ENCODE measurements at regions not wholly inside any gene's neighbourhood (a gene's known extent, or its start where the extent isn't known, plus 50 kb on each side); places are given as distances from the start of the nearest gene placed in this dataset.
"Not testable (repeated sequence)": the region's sequence is repeated elsewhere in the genome, so short reads cannot be mapped to it uniquely, and the experiment has no call there.

DNA sequence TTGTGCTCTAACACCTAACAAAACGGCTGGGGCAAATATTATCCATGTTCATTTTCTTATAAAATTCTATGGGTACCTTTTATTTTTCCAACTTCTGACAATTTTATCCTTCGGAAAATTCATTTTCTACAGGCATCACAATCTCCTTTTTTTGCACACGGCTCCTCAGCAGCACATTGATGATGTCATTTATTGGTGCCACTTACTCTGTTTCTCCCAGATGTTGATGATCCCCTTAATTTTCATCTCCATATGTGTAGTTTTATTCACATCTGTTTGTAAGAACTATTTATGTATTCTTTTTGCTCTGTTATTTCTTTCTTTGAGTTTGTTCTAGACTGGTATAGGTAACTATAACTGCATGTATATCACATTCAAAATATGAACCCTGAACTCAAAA, 1660.8 kb upstream of the DDX18 start:
- H3K4me3 ChIP-seq: no peak overlapping the region
- H3K36me3 ChIP-seq: no peaks in the 10 kb centered on the region
- H3K27me3 ChIP-seq: no peaks in the 10 kb centered on the region
- no peak for DNase-seq
- H3K27ac ChIP-seq: no peak overlapping the region
- H3K4me1 ChIP-seq: no peaks in the 10 kb centered on the region
- peaks cover 0 to 2% (median 0%) of the 10 kb centered on the region in 4 donors for H3K9me3 ChIP-seq
- TF ChIP-seq, protein P1, sequence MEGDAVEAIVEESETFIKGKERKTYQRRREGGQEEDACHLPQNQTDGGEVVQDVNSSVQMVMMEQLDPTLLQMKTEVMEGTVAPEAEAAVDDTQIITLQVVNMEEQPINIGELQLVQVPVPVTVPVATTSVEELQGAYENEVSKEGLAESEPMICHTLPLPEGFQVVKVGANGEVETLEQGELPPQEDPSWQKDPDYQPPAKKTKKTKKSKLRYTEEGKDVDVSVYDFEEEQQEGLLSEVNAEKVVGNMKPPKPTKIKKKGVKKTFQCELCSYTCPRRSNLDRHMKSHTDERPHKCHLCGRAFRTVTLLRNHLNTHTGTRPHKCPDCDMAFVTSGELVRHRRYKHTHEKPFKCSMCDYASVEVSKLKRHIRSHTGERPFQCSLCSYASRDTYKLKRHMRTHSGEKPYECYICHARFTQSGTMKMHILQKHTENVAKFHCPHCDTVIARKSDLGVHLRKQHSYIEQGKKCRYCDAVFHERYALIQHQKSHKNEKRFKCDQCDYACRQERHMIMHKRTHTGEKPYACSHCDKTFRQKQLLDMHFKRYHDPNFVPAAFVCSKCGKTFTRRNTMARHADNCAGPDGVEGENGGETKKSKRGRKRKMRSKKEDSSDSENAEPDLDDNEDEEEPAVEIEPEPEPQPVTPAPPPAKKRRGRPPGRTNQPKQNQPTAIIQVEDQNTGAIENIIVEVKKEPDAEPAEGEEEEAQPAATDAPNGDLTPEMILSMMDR (IDR thresholded peaks at IDR 0.05): no peak
- no peak for TF ChIP-seq POLR2A (IDR thresholded peaks at IDR 0.05)

DNA sequence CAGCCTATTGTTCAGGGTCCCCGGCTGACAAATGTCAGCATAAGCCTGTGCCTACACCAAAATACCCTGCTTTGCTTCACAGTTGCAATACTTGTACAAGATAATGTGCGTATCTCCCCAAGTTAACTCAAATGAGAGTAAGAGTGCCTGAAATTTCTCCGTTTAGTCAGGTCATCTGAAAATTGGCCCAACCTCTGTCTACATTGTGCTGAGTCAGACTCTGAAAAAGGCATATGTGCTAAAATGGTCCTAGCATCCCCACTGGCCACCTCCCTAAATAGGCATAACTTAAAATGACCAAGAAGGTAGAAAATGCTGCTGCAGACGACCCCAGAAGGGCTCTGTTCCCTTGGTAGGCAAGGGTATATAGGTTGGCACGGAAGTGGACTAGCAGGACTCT, 1653.8 kb upstream of the DDX18 start:
- Histone ChIP-seq H3K9me3 (peaks cover 0 to 7% (median 0%) of the 10 kb centered on the region in 4 donors), H3K27ac (no peak overlapping the region), H3K36me3 (no peaks in the 10 kb centered on the region), H3K4me1 (no peaks in the 10 kb centered on the region), H3K27me3 (no peaks in the 10 kb centered on the region), H3K4me3 (no peak overlapping the region)
- DNase-seq: no peak
- TF ChIP-seq, protein P1 (IDR thresholded peaks at IDR 0.05): no peak
- TF ChIP-seq POLR2A (IDR thresholded peaks at IDR 0.05): no peak

DNA sequence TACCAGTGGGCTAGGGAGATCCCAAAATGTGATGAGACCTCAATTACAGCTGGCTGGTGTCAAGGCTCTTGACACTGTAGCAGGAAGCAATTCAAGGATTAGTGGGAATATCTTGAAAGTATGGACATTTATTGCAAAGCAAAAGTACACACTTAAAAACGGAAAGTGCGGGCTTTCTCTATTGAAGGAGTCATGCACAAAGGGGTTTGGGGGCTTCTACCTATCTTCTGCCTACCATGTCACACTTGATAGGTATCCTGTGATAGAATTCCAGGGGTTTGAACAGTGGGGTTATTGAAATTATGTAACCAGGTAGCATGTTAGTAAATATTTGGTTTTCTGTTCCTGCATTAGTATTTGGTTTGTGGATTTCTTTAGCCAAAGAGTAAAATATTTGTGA, 1652.1 kb upstream of the DDX18 start:
- no peak for TF ChIP-seq POLR2A (IDR thresholded peaks at IDR 0.05)
- TF ChIP-seq, protein P1 (IDR thresholded peaks at IDR 0.05): no peak
- Histone ChIP-seq H3K27me3 (no peaks in the 10 kb centered on the region), H3K27ac (no peak overlapping the region), H3K9me3 (peaks cover 0 to 7% (median 0%) of the 10 kb centered on the region in 4 donors), H3K4me1 (no peaks in the 10 kb centered on the region), H3K4me3 (no peak overlapping the region), H3K36me3 (no peaks in the 10 kb centered on the region)
- DNase-seq: no peak

DNA sequence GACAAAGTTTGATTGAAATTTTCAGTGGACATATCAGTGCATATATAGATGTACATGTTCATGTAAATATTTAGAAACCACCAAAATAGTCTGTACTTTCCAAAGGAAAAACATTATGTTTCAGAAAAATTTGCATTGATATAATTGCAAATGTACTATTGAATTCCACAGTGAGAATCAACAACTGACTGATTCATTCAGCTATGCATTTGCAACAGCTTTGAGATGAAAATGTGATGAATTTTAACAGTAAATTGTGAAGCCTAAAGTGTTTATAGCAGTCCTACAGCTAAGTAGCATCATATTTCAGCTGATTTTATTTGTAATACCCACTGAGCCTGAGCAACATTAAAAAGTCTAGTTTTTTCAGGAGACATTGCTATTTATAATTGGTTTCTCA, 1647.4 kb upstream of the DDX18 start:
- TF ChIP-seq, protein P1 (IDR thresholded peaks at IDR 0.05): no peak
- TF ChIP-seq POLR2A (IDR thresholded peaks at IDR 0.05): no peak
- H3K27ac ChIP-seq: no peak overlapping the region
- no peaks in the 10 kb centered on the region for H3K36me3 ChIP-seq
- no peak for DNase-seq
- no peaks in the 10 kb centered on the region for H3K4me1 ChIP-seq
- no peak overlapping the region for H3K4me3 ChIP-seq
- no peaks in the 10 kb centered on the region for H3K27me3 ChIP-seq
- H3K9me3 ChIP-seq: peaks cover 0 to 7% (median 0%) of the 10 kb centered on the region in 4 donors

DNA sequence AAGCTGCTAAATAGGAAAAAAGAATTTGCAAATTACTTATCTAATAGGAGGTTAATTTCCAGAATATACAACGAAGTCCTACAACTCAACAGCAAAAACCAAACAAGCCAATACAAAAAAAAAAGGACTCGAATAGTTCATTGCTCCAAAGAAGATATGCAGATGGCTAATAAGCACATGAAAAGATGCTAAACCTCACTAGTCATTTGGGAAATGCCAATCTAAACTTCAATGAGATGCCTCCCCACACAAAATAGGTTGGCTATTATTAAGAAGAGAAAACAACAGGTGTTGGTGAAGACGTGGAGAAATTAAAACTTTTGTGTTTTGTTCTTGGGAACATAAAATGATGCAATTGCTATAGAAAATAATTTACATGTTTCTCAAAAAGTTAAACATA, 1634.4 kb upstream of the DDX18 start:
- no peaks in the 10 kb centered on the region for H3K36me3 ChIP-seq
- H3K4me3 ChIP-seq: no peak overlapping the region
- no peaks in the 10 kb centered on the region for H3K9me3 ChIP-seq
- H3K4me1 ChIP-seq: no peaks in the 10 kb centered on the region
- no peak overlapping the region for H3K27ac ChIP-seq
- TF ChIP-seq, protein P1 (IDR thresholded peaks at IDR 0.05): no peak
- TF ChIP-seq POLR2A (IDR thresholded peaks at IDR 0.05): no peak
- no peaks in the 10 kb centered on the region for H3K27me3 ChIP-seq
- DNase-seq: no peak

DNA sequence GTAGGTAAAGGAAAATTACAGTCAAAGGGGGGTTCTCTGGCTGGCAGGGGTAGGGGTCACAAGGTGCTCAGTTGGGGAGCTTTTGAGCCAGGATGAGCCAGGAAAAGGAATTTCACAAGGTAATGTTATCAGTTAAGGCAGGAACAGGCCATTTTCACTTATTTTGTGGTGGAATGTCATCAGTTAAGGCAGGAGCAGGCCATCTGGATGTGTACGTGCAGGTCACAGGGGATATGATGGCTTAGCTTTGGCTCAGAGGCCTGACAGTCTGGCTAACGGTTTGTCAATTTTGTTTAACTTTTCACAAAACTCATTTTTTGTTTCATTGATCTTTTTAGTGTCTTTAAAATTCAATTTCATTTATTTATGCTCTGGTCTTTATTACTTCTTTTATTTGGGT, 1623.8 kb upstream of the DDX18 start:
- H3K9me3 ChIP-seq, H3K27ac ChIP-seq, H3K27me3 ChIP-seq: not testable (repeated sequence)

More for the DNA sequence above, 1623.8 kb upstream of the DDX18 start:
- H3K4me1 ChIP-seq, DNase-seq, H3K36me3 ChIP-seq, H3K4me3 ChIP-seq: not testable (repeated sequence)
